ENCODE measurements at regions not wholly inside any gene's neighbourhood (a gene's known extent, or its start where the extent isn't known, plus 50 kb on each side); places are given as distances from the start of the nearest gene placed in this dataset.

GRCh38 chr13:106961651-106962050, 393.7 kb upstream of the ARGLU1 start:
- no peak overlapping the region for H3K27ac ChIP-seq
- no peaks in the 10 kb centered on the region for H3K9me3 ChIP-seq
- H3K27me3 ChIP-seq, result no peaks in the 10 kb centered on the region
- no peak for TF ChIP-seq CTCF (IDR thresholded peaks at IDR 0.05)
- intact Hi-C loops (cut with DNase I), result no loop called here
- no peak for DNase-seq
- ATAC-seq, result no peak
- no peak overlapping the region for H3K4me3 ChIP-seq
- H3K4me1 ChIP-seq, result no peaks in the 10 kb centered on the region
- H3K36me3 ChIP-seq, result no peaks in the 10 kb centered on the region

DNA sequence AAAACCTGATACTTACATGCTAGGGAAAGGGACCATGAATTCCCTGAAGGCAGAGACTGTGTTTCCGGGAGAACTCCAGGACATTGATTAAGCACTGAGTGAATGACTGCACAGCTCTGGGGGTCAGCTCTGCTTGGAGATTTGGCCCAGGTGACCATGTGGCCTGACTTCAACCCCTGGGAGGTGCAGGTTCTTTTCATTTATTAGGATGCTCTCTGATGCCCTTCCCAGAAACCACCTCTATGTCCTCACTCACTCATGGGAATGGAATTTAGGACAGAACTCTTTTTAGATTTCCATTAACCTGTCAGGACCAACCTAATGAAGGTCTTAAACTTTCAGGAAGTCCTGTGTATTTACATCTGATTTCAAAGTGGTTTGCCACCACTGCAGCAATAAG, 393.3 kb upstream of the ARGLU1 start:
- H3K4me3 ChIP-seq, result no peak overlapping the region
- ATAC-seq (no peak), DNase-seq (no peak)
- TF ChIP-seq CTCF (IDR thresholded peaks at IDR 0.05), result no peak
- H3K27me3 ChIP-seq, result no peaks in the 10 kb centered on the region
- no peaks in the 10 kb centered on the region for H3K36me3 ChIP-seq
- intact Hi-C loops (cut with DNase I), result no loop called here
- H3K27ac ChIP-seq, result no peak overlapping the region
- no peaks in the 10 kb centered on the region for H3K4me1 ChIP-seq
- no peaks in the 10 kb centered on the region for H3K9me3 ChIP-seq

GRCh38 chr13:106958621-106959048, 390.7 kb upstream of the ARGLU1 start:
- Histone ChIP-seq H3K36me3 (no peaks in the 10 kb centered on the region), H3K27me3 (no peaks in the 10 kb centered on the region), H3K4me3 (no peak overlapping the region), H3K4me1 (no peaks in the 10 kb centered on the region), H3K9me3 (peaks cover 0 to 9% of the 10 kb centered on the region in 2 donors), H3K27ac (no peak overlapping the region)
- DNase-seq (no peak), ATAC-seq (no peak)
- intact Hi-C loops (cut with DNase I), result no loop called here
- TF ChIP-seq CTCF (IDR thresholded peaks at IDR 0.05), result no peak

- intact Hi-C loops (cut with DNase I), result no loop called here
- DNase-seq, result no peak
- no peak for TF ChIP-seq CTCF (IDR thresholded peaks at IDR 0.05)
- Histone ChIP-seq H3K27ac (no peak overlapping the region), H3K4me3 (no peak overlapping the region), H3K9me3 (no peaks in the 10 kb centered on the region), H3K4me1 (no peaks in the 10 kb centered on the region), H3K36me3 (no peaks in the 10 kb centered on the region), H3K27me3 (no peaks in the 10 kb centered on the region)
- no peak for ATAC-seq
Measured at GRCh38 chr13:106942563-106942962, 374.6 kb upstream of the ARGLU1 start.

GRCh38 chr13:106941779-106942178, 373.8 kb upstream of the ARGLU1 start:
- H3K36me3 ChIP-seq, result no peaks in the 10 kb centered on the region
- H3K9me3 ChIP-seq, result no peaks in the 10 kb centered on the region
- intact Hi-C loops (cut with DNase I), result no loop called here
- TF ChIP-seq CTCF (IDR thresholded peaks at IDR 0.05), result no peak
- no peak overlapping the region for H3K27ac ChIP-seq
- H3K27me3 ChIP-seq, result no peaks in the 10 kb centered on the region
- H3K4me3 ChIP-seq, result no peak overlapping the region
- H3K4me1 ChIP-seq, result no peaks in the 10 kb centered on the region
- ATAC-seq (no peak), DNase-seq (no peak)

All from left lung (tissue), 4 donors.